ENCODE measurements at regions not wholly inside any gene's neighbourhood (a gene's known extent, or its start where the extent isn't known, plus 50 kb on each side); places are given as distances from the start of the nearest gene placed in this dataset.

DNA sequence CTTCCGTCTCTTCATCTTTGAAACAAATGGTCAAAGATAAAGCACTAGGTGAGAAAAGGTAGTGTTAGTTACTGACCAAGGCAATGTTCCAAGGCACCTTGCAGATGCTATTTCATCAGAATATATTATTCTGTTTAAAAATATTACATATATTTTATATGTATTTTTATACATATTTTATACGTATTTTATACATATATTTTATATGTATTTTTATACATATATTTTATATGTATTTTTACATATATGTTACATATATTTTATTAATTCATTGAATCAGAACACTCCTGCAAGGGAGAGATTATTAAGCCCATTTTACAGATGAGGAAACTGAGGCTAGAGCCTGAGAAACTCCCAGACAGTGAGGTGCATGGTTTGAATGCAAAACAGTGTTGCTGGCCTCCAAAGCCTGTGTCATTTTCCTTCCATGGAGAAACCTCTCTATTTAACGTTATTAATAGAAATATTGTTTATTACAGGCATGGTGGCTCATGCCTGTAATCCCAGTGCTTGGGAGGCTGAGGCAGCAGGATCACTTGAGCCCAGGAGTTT is 120.6 kb upstream of the CD82 start:
- Mint-ChIP-seq H3K9me3 (peaks cover 10 to 18% of the 10 kb centered on the region in 2 experiments), H3K4me3 (no peak overlapping the region), H3K27ac (no peak overlapping the region), H3K27me3 (ENCODE audit: low read depth) (peaks cover 22% of the 10 kb centered on the region), H3K36me3 (ENCODE audit: insufficient read depth in 1 of 3, low read depth in 3 of 3) (no peaks in the 10 kb centered on the region), H3K4me1 (peaks cover 16 to 21% of the 10 kb centered on the region in 2 experiments)
- H3K27ac ChIP-seq (ENCODE audit: insufficient read length, low read depth, low read length) = no peak overlapping the region
- no peak overlapping the region for H3T11ph ChIP-seq (ENCODE audit: low read length)
- no peaks in the 10 kb centered on the region for H3K27me3 ChIP-seq (ENCODE audit: insufficient read depth, low read length)
- no peak overlapping the region for H2BK5ac ChIP-seq (ENCODE audit: insufficient read length, low read length)
- no peak overlapping the region for H3K23ac ChIP-seq (ENCODE audit: insufficient read length, low read depth, low read length)
- H3K79me1 ChIP-seq (ENCODE audit: insufficient read depth, low read depth, low read length, poor library complexity, severe bottlenecking) = no peaks in the 10 kb centered on the region
- no peaks in the 10 kb centered on the region for H4K20me1 ChIP-seq (ENCODE audit: control insufficient read depth, insufficient read depth, insufficient read length)
- no peak overlapping the region for H3K14ac ChIP-seq (ENCODE audit: insufficient read depth, low read length)
- H4K5ac ChIP-seq (ENCODE audit: insufficient read length, low read depth, low read length) = no peak overlapping the region
- no peak overlapping the region for H3K4ac ChIP-seq (ENCODE audit: low read depth, low read length)
- peak overlapping the region; percentile 71 for H2BK12ac ChIP-seq (ENCODE audit: insufficient read length, low read depth, low read length)
- no peak overlapping the region for H2BK20ac ChIP-seq (ENCODE audit: low read depth, low read length, poor library complexity, severe bottlenecking)
- no peak overlapping the region for H3K18ac ChIP-seq (ENCODE audit: insufficient read length, low read depth, low read length)
- no peak overlapping the region for H2AK5ac ChIP-seq (ENCODE audit: insufficient read length, low read length)
- no peak overlapping the region for H3K4me2 ChIP-seq (ENCODE audit: insufficient read depth, insufficient read length, low read length)
- H3K23me2 ChIP-seq (ENCODE audit: insufficient read length, low read depth, low read length, poor library complexity, severe bottlenecking) = no peaks in the 10 kb centered on the region
- no peak overlapping the region for H2BK120ac ChIP-seq (ENCODE audit: low read depth, low read length, poor library complexity, severe bottlenecking)
- H2BK15ac ChIP-seq (ENCODE audit: low read depth, low read length) = no peak overlapping the region
- WGBS (ENCODE audit: extremely low coverage, insufficient read length, low lambda C conversion rate) = no CpG with 5 or more reads among the region's 3 CpGs
- no peak overlapping the region for H3K56ac ChIP-seq (ENCODE audit: insufficient read length, low read depth, low read length)
- TF ChIP-seq, protein P1, sequence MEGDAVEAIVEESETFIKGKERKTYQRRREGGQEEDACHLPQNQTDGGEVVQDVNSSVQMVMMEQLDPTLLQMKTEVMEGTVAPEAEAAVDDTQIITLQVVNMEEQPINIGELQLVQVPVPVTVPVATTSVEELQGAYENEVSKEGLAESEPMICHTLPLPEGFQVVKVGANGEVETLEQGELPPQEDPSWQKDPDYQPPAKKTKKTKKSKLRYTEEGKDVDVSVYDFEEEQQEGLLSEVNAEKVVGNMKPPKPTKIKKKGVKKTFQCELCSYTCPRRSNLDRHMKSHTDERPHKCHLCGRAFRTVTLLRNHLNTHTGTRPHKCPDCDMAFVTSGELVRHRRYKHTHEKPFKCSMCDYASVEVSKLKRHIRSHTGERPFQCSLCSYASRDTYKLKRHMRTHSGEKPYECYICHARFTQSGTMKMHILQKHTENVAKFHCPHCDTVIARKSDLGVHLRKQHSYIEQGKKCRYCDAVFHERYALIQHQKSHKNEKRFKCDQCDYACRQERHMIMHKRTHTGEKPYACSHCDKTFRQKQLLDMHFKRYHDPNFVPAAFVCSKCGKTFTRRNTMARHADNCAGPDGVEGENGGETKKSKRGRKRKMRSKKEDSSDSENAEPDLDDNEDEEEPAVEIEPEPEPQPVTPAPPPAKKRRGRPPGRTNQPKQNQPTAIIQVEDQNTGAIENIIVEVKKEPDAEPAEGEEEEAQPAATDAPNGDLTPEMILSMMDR (conservative IDR thresholded peaks at IDR 0.05) = no peak
- H3K79me2 ChIP-seq (ENCODE audit: insufficient read depth, low read length) = no peaks in the 10 kb centered on the region
- H4K91ac ChIP-seq (ENCODE audit: insufficient read length, low read depth, low read length) = no peak overlapping the region
- no peak for DNase-seq
- no peak overlapping the region for H2AFZ ChIP-seq (ENCODE audit: low read length)
- H3K9ac ChIP-seq (ENCODE audit: extremely low read depth, insufficient read length, low read length) = no peak overlapping the region
- no peaks in the 10 kb centered on the region for H3K9me3 ChIP-seq (ENCODE audit: control insufficient read depth, low read depth, low read length)
- no peak overlapping the region for H4K8ac ChIP-seq (replicated peaks; ENCODE audit: insufficient read length, low read depth, low read length)
- peaks cover 5% of the 10 kb centered on the region; the same call in 1 of the 2 replicates for H3K4me1 ChIP-seq (ENCODE audit: insufficient read depth, low read length)
